Colonic mucosa (tissue), 4 donors: ENCODE measurements at regions not wholly inside any gene's neighbourhood (a gene's known extent, or its start where the extent isn't known, plus 50 kb on each side); places are given as distances from the start of the nearest gene placed in this dataset.

ENCODE experiments used
- DNase-seq: peaks from one replicate; pipeline ENCODE4 v3.0.0-alpha.2; 2020
- H3K27ac ChIP-seq: fragments of 200-600 bp; one replicate; pipeline ENCODE4 v1.8.0; 2021
- H3K27me3 ChIP-seq: fragments of 200-600 bp; one replicate; pipeline ENCODE4 v1.8.0; 2021
- H3K36me3 ChIP-seq: fragments of 200-600 bp; one replicate; pipeline ENCODE4 v1.8.0; 2021
- H3K4me1 ChIP-seq: fragments of 200-600 bp; one replicate; pipeline ENCODE4 v1.8.0; 2021; ENCODE audit warnings: mild to moderate bottlenecking
- H3K4me3 ChIP-seq: fragments of 200-600 bp; one replicate; pipeline ENCODE4 v1.8.0; 2021
- H3K9ac ChIP-seq, 2 donors: one replicate each; pipeline ENCODE4 v1.7.0; 2013; ENCODE audit warnings: control low read depth in 2 of 2, low read depth in 2 of 2, low read length in 2 of 2
- H3K9me3 ChIP-seq: fragments of 200-600 bp; one replicate; pipeline ENCODE4 v1.8.0; 2021
- intact Hi-C: fragments of 100-400 bp; cut with DNase I; formaldehyde crosslinking; loops from one replicate; pipeline ENCODE4 v1.14.1; 2022
- TF ChIP-seq, protein P1 (sequence below): fragments of 200-600 bp; IDR thresholded peaks from one replicate; pipeline ENCODE4 v1.8.0; 2022; ENCODE audit warnings: antibody characterized with exemption, mild to moderate bottlenecking
- donor health status: healthy.
- donor health status: DM: no; HTN: no; CAD: no.
- donor health status: DM: no; HTN: no; CAD: no.

DNA sequence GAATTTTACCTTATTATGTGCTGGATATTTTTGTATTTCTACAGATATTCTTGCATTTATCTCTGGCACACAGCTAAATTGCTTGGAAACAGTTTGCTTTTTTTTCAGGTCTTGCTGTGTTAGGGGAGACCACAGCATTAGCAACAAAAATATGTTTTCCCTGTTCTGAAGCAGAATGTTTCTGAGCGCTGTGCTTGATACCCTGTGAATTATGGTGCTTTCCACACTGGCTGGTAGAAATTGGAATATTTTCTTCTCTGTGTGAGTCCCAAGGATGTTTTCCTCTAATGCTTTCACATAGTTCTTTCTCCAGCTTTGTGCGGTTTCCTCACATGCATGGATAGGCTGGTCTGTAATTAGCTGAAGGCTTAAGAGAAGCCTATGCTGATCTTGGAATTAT is 651.6 kb upstream of the IGFBP3 start:
- H3K9ac ChIP-seq: no peak overlapping the region
- DNase-seq: no peak
- intact Hi-C loops: no loop called here
- no peaks in the 10 kb centered on the region for H3K36me3 ChIP-seq
- no peaks in the 10 kb centered on the region for H3K27me3 ChIP-seq
- TF ChIP-seq, protein P1, sequence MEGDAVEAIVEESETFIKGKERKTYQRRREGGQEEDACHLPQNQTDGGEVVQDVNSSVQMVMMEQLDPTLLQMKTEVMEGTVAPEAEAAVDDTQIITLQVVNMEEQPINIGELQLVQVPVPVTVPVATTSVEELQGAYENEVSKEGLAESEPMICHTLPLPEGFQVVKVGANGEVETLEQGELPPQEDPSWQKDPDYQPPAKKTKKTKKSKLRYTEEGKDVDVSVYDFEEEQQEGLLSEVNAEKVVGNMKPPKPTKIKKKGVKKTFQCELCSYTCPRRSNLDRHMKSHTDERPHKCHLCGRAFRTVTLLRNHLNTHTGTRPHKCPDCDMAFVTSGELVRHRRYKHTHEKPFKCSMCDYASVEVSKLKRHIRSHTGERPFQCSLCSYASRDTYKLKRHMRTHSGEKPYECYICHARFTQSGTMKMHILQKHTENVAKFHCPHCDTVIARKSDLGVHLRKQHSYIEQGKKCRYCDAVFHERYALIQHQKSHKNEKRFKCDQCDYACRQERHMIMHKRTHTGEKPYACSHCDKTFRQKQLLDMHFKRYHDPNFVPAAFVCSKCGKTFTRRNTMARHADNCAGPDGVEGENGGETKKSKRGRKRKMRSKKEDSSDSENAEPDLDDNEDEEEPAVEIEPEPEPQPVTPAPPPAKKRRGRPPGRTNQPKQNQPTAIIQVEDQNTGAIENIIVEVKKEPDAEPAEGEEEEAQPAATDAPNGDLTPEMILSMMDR: no peak
- H3K4me1 ChIP-seq: no peaks in the 10 kb centered on the region
- H3K27ac ChIP-seq: no peak overlapping the region
- H3K4me3 ChIP-seq: no peak overlapping the region
- H3K9me3 ChIP-seq: no peaks in the 10 kb centered on the region

DNA sequence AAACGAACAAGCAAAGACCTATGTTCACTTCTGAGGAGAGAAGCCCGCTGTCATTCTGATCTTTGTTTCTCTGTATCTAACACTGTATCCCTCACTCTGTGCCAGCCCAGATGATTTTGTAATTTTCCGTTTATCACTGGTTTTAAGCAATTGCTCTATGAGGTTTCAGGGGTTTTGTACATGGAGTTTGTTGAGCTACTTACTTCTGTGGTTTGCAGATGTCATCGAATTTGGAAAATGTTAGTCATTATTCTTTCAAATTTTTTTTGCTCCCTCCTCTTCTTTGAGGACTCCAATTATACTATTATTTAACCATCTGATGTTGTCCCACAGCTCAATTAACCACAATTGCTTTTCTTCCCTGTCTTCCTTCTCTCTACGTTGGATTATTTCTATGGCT is 650.9 kb upstream of the IGFBP3 start:
- no peak for DNase-seq
- no peaks in the 10 kb centered on the region for H3K4me1 ChIP-seq
- intact Hi-C loops: no loop called here
- H3K9me3 ChIP-seq: no peaks in the 10 kb centered on the region
- H3K27me3 ChIP-seq: no peaks in the 10 kb centered on the region
- no peak overlapping the region for H3K9ac ChIP-seq
- TF ChIP-seq, protein P1: no peak
- no peaks in the 10 kb centered on the region for H3K36me3 ChIP-seq
- no peak overlapping the region for H3K4me3 ChIP-seq
- H3K27ac ChIP-seq: no peak overlapping the region

DNA sequence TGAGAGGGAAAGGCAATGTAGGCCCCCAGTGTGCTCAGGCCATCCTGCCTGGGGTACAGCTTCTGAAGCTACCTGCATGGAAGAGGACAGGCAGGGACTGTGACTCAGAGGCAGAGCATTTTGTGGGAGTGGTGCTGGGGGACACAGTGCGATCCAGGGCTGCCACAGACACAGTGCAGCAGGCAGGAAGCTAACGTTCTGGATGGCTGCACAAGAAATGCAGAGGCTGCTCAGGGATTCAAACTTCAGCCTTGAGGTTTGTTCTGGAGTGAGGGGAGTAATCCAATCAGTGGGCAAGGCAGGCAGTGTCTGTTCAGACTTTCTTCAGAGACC is 648.0 kb upstream of the IGFBP3 start:
- H3K4me3 ChIP-seq: no peak overlapping the region
- H3K27ac ChIP-seq: no peak overlapping the region
- no peaks in the 10 kb centered on the region for H3K36me3 ChIP-seq
- H3K9ac ChIP-seq: no peak overlapping the region
- no peak for DNase-seq
- intact Hi-C loops: no loop called here
- H3K4me1 ChIP-seq: no peaks in the 10 kb centered on the region
- no peaks in the 10 kb centered on the region for H3K27me3 ChIP-seq
- TF ChIP-seq, protein P1: no peak
- H3K9me3 ChIP-seq: no peaks in the 10 kb centered on the region

DNA sequence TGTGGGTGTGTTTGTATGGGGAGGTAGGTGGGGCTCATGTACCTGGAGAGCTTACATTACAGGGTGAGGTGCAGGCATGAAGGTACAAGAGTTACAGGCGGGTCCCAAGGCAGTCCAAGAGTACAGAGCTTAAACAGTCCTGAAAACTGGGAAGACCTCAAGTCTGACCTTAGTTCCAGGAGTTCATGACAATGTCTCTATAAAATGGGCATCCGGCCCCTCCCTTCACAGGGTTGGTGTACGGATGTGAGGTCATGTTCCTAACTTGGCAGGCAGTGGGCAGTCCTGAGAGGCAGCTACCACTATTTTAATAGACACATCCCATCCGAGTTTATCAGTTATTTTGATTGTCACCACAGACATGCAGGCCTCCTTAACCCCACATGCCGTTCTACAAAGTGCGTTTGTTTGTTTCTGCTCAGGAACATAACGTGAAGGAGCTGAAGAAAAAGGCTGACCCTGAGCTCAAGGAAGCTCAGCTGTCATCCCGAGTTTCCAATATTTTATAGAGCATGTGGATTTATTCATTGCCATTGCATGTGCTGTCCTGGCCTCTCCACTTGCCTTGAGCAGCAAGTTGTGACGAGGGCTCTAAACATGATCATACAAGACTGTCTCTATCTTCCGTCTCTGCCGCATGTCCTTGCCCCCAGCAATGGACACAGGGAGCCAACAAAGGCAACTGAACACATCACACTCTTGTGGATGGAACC is 647.5 kb upstream of the IGFBP3 start:
- H3K27me3 ChIP-seq: no peaks in the 10 kb centered on the region
- peak; percentile 37 for DNase-seq
- no peaks in the 10 kb centered on the region for H3K4me1 ChIP-seq
- H3K9me3 ChIP-seq: no peaks in the 10 kb centered on the region
- no peaks in the 10 kb centered on the region for H3K36me3 ChIP-seq
- H3K9ac ChIP-seq: no peak overlapping the region
- H3K27ac ChIP-seq: no peak overlapping the region
- TF ChIP-seq, protein P1: no peak
- intact Hi-C loops: no loop called here
- H3K4me3 ChIP-seq: no peak overlapping the region

DNA sequence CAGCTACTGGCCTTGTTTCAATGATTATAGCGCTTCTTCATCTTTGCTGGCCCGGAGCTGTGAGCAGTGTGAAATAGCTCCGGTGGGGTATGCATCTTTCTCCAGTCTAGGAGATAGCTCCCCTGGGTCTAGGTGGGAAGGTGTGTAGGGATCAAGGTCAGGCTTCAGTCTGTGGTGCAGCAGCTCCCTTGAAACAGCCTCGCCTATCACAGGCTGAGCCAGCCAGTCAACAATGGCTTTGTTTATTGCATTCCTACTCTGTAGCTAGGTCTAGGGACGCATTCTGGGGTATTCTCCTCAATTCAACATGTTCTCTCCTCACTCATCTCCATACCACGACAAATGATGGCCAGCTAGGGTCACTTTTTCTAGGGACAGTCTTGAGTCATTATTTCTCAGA is 646.8 kb upstream of the IGFBP3 start:
- Histone ChIP-seq H3K4me1 (no peaks in the 10 kb centered on the region), H3K36me3 (no peaks in the 10 kb centered on the region), H3K9ac (no peak overlapping the region), H3K27ac (no peak overlapping the region), H3K27me3 (no peaks in the 10 kb centered on the region), H3K9me3 (no peaks in the 10 kb centered on the region), H3K4me3 (no peak overlapping the region)
- no peak for DNase-seq
- intact Hi-C loops: no loop called here
- TF ChIP-seq, protein P1: no peak
